K562 (cell line): ENCODE measurements at regions not wholly inside any gene's neighbourhood (a gene's known extent, or its start where the extent isn't known, plus 50 kb on each side); places are given as distances from the start of the nearest gene placed in this dataset.

Experiments
- GATAD2B ChIP-seq: fragments of 450-650 bp; IDR thresholded peaks from 2 replicates; pipeline ENCODE4 v1.6.1; 2017; ENCODE audit warnings: mild to moderate bottlenecking, borderline replicate concordance
- IRF2 ChIP-seq: sonication (generic); formaldehyde crosslinking; IDR thresholded peaks from 2 replicates; pipeline ENCODE4 v1.8.1; 2022; ENCODE audit warnings: mild to moderate bottlenecking, missing genetic modification reagents
- KDM5B ChIP-seq: fragments of 200-600 bp; sonication (generic); IDR thresholded peaks from 2 replicates; pipeline ENCODE4 v1.6.1; 2012; ENCODE audit warnings: low read depth, mild to moderate bottlenecking, moderate library complexity, low read length, control low read depth, inconsistent platforms; ENCODE audit not compliant: insufficient replicate concordance
- NCOA1 ChIP-seq: fragments of 450-650 bp; IDR thresholded peaks from 2 replicates; pipeline ENCODE4 v1.6.1; 2016; ENCODE audit warnings: low read depth
- SMAD1 ChIP-seq: fragments of 150-350 bp; IDR thresholded peaks from 2 replicates; pipeline ENCODE4 v1.6.1; 2014; ENCODE audit warnings: low read length, low read depth; ENCODE audit not compliant: partially characterized antibody
- SMARCE1 ChIP-seq: fragments of 450-650 bp; IDR thresholded peaks from 2 replicates; pipeline ENCODE4 v1.7.1; 2016; ENCODE audit warnings: mild to moderate bottlenecking
- SRSF3 ChIP-seq: fragments of 200-400 bp; formaldehyde crosslinking; IDR thresholded peaks from 2 replicates; pipeline ENCODE4 v1.6.1; 2016; ENCODE audit warnings: mild to moderate bottlenecking, low read length, moderate library complexity; ENCODE audit not compliant: insufficient read depth
- ZC3H8 ChIP-seq: fragments of 450-650 bp; IDR thresholded peaks from 2 replicates; pipeline ENCODE4 v1.6.1; 2017
- ZNF384 ChIP-seq: IDR thresholded peaks from 2 replicates; pipeline ENCODE4 v1.6.1; 2012; ENCODE audit warnings: low read depth, low read length, improper control_type of control experiment
- ZNF445 ChIP-seq: fragments of 250-450 bp; sonication (Bioruptor Pico); IDR thresholded peaks from 2 replicates; pipeline ENCODE4 v1.4.0; 2020; ENCODE audit warnings: low read depth, mild to moderate bottlenecking, moderate library complexity
- ZSCAN32 ChIP-seq: fragments of 450-650 bp; formaldehyde crosslinking; IDR thresholded peaks from 2 replicates; pipeline ENCODE4 v1.4.0; 2020; ENCODE audit warnings: mild to moderate bottlenecking, moderate library complexity
- TF ChIP-seq, protein P1 (sequence below), 2 experiments: fragments of 200-800 bp in 1 of 2; sonication (Bioruptor generic) in 1 of 2; sonication (generic) in 1 of 2; formaldehyde crosslinking in 1 of 2; IDR thresholded peaks in 1 of 2; conservative IDR thresholded peaks in 1 of 2; 2 replicates each; pipeline versions ENCODE4 v1.5.0 to v1.6.1; 2016 to 2020; ENCODE audit warnings: missing compliant biosample characterization in 1 of 2, missing genetic modification characterization in 1 of 2, missing genetic modification reagents in 1 of 2
- TF ChIP-seq, protein P2 (sequence below): fragments of 450-650 bp; IDR thresholded peaks from 2 replicates; pipeline ENCODE4 v1.6.1; 2016
- TF ChIP-seq, protein P3 (sequence below): sonication (generic); formaldehyde crosslinking; IDR thresholded peaks from 2 replicates; pipeline ENCODE4 v1.8.0; 2023; ENCODE audit warnings: mild to moderate bottlenecking, missing genetic modification reagents
- TF ChIP-seq, protein P4 (sequence below): fragments of 250-450 bp; sonication (Bioruptor Pico); IDR thresholded peaks from 2 replicates; pipeline ENCODE4 v1.9.0; 2021; ENCODE audit warnings: mild to moderate bottlenecking, inconsistent platforms
- TF ChIP-seq, protein P5 (sequence below), 2 experiments: fragments of 450-650 bp; conservative IDR thresholded peaks; 2 replicates each; pipeline ENCODE4 v1.6.1; 2017; ENCODE audit warnings: mild to moderate bottlenecking in 2 of 2, moderate library complexity in 2 of 2

DNA sequence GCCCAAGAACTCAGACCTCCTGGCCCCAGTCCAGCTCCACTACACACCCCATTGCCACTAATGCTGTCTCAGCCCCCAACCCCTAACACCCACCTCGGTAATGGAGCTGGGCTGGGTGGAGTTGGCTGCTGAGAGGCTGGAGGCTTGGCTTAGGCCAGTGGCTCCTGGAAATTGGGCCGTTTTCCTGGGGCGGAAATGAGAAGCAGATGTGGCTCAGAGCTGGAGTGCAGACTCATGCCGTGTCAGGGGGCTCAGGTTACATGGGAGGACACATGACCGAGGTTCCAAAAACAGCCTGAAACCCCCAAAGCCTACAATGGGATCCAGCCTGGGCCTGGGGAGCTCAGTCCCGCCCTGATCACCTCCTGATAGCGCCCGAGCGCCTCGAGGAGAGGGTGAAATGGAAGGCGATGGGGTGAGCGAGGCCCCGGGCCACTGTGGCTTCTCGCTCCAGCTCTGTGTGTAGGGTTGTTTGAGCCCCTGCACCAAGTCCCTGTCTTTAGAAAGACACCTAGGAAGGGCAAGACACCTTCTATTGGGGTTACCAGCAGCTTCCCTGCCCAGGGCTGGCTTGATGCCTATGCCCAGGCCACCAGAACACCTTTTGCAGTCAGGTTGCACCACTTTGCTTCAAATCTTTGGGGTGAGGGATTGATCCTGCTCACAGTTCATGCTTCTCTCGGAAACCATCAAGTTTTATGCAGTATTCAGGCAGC, 175.7 kb upstream of the HAAO start (continued):
- TF ChIP-seq, protein P1, sequence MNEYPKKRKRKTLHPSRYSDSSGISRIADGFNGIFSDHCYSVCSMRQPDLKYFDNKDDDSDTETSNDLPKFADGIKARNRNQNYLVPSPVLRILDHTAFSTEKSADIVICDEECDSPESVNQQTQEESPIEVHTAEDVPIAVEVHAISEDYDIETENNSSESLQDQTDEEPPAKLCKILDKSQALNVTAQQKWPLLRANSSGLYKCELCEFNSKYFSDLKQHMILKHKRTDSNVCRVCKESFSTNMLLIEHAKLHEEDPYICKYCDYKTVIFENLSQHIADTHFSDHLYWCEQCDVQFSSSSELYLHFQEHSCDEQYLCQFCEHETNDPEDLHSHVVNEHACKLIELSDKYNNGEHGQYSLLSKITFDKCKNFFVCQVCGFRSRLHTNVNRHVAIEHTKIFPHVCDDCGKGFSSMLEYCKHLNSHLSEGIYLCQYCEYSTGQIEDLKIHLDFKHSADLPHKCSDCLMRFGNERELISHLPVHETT (CRISPR knock-in tag; conservative IDR thresholded peaks at IDR 0.05 in 1 of 2, IDR thresholded peaks at IDR 0.05 in 1 of 2) = peak in 1 of 2 experiments; percentile 72; a peak in 1 of 4 replicates
- TF ChIP-seq SMAD1 (peak; percentile 52), SMARCE1 (peak; percentile 85), IRF2 (CRISPR knock-in tag) (no peak), NCOA1 (peak; percentile 76; the same call in 1 of the 2 replicates), KDM5B (peak; percentile 60), ZNF384 (no peak), ZNF445 (no peak), ZSCAN32 (CRISPR knock-in tag) (0 out of 2 replicates have a peak, but pooled peaks have one; percentile 28), SRSF3 (no peak), ZC3H8 (no peak), GATAD2B (no peak)
- TF ChIP-seq, protein P2, sequence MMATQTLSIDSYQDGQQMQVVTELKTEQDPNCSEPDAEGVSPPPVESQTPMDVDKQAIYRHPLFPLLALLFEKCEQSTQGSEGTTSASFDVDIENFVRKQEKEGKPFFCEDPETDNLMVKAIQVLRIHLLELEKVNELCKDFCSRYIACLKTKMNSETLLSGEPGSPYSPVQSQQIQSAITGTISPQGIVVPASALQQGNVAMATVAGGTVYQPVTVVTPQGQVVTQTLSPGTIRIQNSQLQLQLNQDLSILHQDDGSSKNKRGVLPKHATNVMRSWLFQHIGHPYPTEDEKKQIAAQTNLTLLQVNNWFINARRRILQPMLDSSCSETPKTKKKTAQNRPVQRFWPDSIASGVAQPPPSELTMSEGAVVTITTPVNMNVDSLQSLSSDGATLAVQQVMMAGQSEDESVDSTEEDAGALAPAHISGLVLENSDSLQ = peak; percentile 17; the same call in 1 of the 2 replicates
- TF ChIP-seq, protein P3, sequence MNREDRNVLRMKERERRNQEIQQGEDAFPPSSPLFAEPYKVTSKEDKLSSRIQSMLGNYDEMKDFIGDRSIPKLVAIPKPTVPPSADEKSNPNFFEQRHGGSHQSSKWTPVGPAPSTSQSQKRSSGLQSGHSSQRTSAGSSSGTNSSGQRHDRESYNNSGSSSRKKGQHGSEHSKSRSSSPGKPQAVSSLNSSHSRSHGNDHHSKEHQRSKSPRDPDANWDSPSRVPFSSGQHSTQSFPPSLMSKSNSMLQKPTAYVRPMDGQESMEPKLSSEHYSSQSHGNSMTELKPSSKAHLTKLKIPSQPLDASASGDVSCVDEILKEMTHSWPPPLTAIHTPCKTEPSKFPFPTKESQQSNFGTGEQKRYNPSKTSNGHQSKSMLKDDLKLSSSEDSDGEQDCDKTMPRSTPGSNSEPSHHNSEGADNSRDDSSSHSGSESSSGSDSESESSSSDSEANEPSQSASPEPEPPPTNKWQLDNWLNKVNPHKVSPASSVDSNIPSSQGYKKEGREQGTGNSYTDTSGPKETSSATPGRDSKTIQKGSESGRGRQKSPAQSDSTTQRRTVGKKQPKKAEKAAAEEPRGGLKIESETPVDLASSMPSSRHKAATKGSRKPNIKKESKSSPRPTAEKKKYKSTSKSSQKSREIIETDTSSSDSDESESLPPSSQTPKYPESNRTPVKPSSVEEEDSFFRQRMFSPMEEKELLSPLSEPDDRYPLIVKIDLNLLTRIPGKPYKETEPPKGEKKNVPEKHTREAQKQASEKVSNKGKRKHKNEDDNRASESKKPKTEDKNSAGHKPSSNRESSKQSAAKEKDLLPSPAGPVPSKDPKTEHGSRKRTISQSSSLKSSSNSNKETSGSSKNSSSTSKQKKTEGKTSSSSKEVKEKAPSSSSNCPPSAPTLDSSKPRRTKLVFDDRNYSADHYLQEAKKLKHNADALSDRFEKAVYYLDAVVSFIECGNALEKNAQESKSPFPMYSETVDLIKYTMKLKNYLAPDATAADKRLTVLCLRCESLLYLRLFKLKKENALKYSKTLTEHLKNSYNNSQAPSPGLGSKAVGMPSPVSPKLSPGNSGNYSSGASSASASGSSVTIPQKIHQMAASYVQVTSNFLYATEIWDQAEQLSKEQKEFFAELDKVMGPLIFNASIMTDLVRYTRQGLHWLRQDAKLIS (CRISPR knock-in tag) = 0 out of 2 replicates have a peak, but pooled peaks have one; percentile 20
- TF ChIP-seq, protein P4, sequence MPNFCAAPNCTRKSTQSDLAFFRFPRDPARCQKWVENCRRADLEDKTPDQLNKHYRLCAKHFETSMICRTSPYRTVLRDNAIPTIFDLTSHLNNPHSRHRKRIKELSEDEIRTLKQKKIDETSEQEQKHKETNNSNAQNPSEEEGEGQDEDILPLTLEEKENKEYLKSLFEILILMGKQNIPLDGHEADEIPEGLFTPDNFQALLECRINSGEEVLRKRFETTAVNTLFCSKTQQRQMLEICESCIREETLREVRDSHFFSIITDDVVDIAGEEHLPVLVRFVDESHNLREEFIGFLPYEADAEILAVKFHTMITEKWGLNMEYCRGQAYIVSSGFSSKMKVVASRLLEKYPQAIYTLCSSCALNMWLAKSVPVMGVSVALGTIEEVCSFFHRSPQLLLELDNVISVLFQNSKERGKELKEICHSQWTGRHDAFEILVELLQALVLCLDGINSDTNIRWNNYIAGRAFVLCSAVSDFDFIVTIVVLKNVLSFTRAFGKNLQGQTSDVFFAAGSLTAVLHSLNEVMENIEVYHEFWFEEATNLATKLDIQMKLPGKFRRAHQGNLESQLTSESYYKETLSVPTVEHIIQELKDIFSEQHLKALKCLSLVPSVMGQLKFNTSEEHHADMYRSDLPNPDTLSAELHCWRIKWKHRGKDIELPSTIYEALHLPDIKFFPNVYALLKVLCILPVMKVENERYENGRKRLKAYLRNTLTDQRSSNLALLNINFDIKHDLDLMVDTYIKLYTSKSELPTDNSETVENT = no peak
- TF ChIP-seq, protein P5, sequence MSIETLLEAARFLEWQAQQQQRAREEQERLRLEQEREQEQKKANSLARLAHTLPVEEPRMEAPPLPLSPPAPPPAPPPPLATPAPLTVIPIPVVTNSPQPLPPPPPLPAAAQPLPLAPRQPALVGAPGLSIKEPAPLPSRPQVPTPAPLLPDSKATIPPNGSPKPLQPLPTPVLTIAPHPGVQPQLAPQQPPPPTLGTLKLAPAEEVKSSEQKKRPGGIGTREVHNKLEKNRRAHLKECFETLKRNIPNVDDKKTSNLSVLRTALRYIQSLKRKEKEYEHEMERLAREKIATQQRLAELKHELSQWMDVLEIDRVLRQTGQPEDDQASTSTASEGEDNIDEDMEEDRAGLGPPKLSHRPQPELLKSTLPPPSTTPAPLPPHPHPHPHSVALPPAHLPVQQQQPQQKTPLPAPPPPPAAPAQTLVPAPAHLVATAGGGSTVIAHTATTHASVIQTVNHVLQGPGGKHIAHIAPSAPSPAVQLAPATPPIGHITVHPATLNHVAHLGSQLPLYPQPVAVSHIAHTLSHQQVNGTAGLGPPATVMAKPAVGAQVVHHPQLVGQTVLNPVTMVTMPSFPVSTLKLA (conservative IDR thresholded peaks at IDR 0.05) = peak in 1 of 2 experiments; percentile 59; a peak in 1 of 4 replicates
